CD14-positive monocyte (primary cell): ENCODE measurements at regions not wholly inside any gene's neighbourhood (a gene's known extent, or its start where the extent isn't known, plus 50 kb on each side); places are given as distances from the start of the nearest gene placed in this dataset.

ENCODE experiments used
- DNase-seq, 3 donors: peaks; one replicate each; pipeline ENCODE4 v3.0.0-alpha.2; 2011 to 2022
- H2AFZ ChIP-seq: 2 replicates; pipeline ENCODE4 v1.6.0; 2012; ENCODE audit warnings: mild to moderate bottlenecking, low read depth, low read length, inconsistent platforms; ENCODE audit not compliant: insufficient read depth, poor library complexity, severe bottlenecking
- H3K27ac ChIP-seq, 2 donors: 1 replicate in 1 of 2; 2 replicates in 1 of 2; pipeline ENCODE4 v1.5.1; 2012 to 2013; ENCODE audit warnings: low read length in 2 of 2, control low read depth in 1 of 2, inconsistent platforms in 1 of 2, low read depth in 1 of 2, mild to moderate bottlenecking in 1 of 2
- H3K27me3 ChIP-seq, 2 donors: one replicate each; pipeline versions ENCODE4 v1.6.0 to v1.6.1; 2011 to 2013; ENCODE audit warnings: low read length in 2 of 2; ENCODE audit not compliant: control insufficient read depth in 2 of 2, insufficient read depth in 2 of 2
- H3K36me3 ChIP-seq, 2 donors: replicated peaks in 1 of 2; 1 replicate in 1 of 2; 2 replicates in 1 of 2; pipeline versions ENCODE4 v1.5.1 to v1.6.1; 2012 to 2013; ENCODE audit warnings: low read length in 2 of 2, control low read depth in 1 of 2, inconsistent platforms in 1 of 2, mild to moderate bottlenecking in 1 of 2; ENCODE audit not compliant: insufficient read depth in 2 of 2, control insufficient read depth in 1 of 2
- H3K4me1 ChIP-seq, 2 donors: 1 replicate in 1 of 2; 2 replicates in 1 of 2; pipeline versions ENCODE4 v1.5.1 to v1.6.1; 2012 to 2013; ENCODE audit warnings: low read length in 2 of 2, control low read depth in 1 of 2, inconsistent platforms in 1 of 2, mild to moderate bottlenecking in 1 of 2, moderate library complexity in 1 of 2; ENCODE audit not compliant: insufficient read depth in 2 of 2, control insufficient read depth in 1 of 2
- H3K4me2 ChIP-seq: replicated peaks from 2 replicates; pipeline ENCODE3; 2012; ENCODE audit warnings: low read length, moderate library complexity, mild to moderate bottlenecking; ENCODE audit not compliant: poor library complexity, severe bottlenecking; ENCODE audit errors: extremely low read depth
- H3K4me3 ChIP-seq, 3 experiments: fragments of 200-600 bp in 1 of 3; sonication (generic) in 1 of 3; replicated peaks in 1 of 3; 1 replicate in 2 of 3; 2 replicates in 1 of 3; pipeline ENCODE4 v1.5.1; 2011 to 2013; ENCODE audit warnings: low read length in 3 of 3, mild to moderate bottlenecking in 3 of 3, control low read depth in 2 of 3, low read depth in 2 of 3, inconsistent platforms in 1 of 3, moderate library complexity in 1 of 3
- H3K79me2 ChIP-seq: 2 replicates; pipeline ENCODE4 v1.6.0; 2012; ENCODE audit warnings: mild to moderate bottlenecking, control low read depth, inconsistent platforms, low read length, moderate library complexity; ENCODE audit not compliant: insufficient read depth
- H3K9ac ChIP-seq: 2 replicates; pipeline ENCODE4 v1.6.0; 2017; ENCODE audit warnings: low read length, mild to moderate bottlenecking; ENCODE audit not compliant: insufficient read depth, poor library complexity, severe bottlenecking
- H3K9me3 ChIP-seq, 2 donors: replicated peaks in 1 of 2; 1 replicate in 1 of 2; 2 replicates in 1 of 2; pipeline versions ENCODE4 v1.5.1 to v1.6.1; 2012 to 2013; ENCODE audit warnings: low read length in 2 of 2, control low read depth in 1 of 2; ENCODE audit not compliant: control insufficient read depth in 1 of 2, insufficient read depth in 1 of 2
- H4K20me1 ChIP-seq: 2 replicates; pipeline ENCODE4 v1.6.0; 2012; ENCODE audit warnings: mild to moderate bottlenecking, low read length, control low read depth, moderate library complexity; ENCODE audit not compliant: insufficient read depth
- H3K27ac Mint-ChIP-seq, 7 donors: one replicate each; pipeline ENCODE4 v1.8.0; 2020; ENCODE audit warnings: mild to moderate bottlenecking in 7 of 7, mixed read lengths in 7 of 7, moderate library complexity in 6 of 7, inconsistent platforms in 2 of 7
- H3K27me3 Mint-ChIP-seq, 3 donors: one replicate each; pipeline ENCODE4 v1.8.0; 2021 to 2022; ENCODE audit warnings: low read depth in 3 of 3, mild to moderate bottlenecking in 3 of 3, mixed read lengths in 3 of 3, moderate library complexity in 3 of 3, inconsistent platforms in 1 of 3
- H3K36me3 Mint-ChIP-seq, 2 donors: one replicate each; pipeline ENCODE4 v1.8.0; 2020; ENCODE audit warnings: mixed read lengths in 2 of 2, inconsistent platforms in 1 of 2, mild to moderate bottlenecking in 1 of 2
- H3K4me1 Mint-ChIP-seq: one replicate; pipeline ENCODE4 v1.8.0; 2020; ENCODE audit warnings: mild to moderate bottlenecking, mixed read lengths
- H3K4me3 Mint-ChIP-seq, 2 donors: one replicate each; pipeline ENCODE4 v1.8.0; 2020; ENCODE audit warnings: mild to moderate bottlenecking in 2 of 2, mixed read lengths in 2 of 2, moderate library complexity in 1 of 2
- H3K9me3 Mint-ChIP-seq, 7 donors: one replicate each; pipeline ENCODE4 v1.8.0; 2020 to 2022; ENCODE audit warnings: mixed read lengths in 7 of 7, mild to moderate bottlenecking in 6 of 7, moderate library complexity in 6 of 7, inconsistent platforms in 2 of 7
- WGBS: methylation state at CpG from one replicate; pipeline ENCODE4 v1.1.5; 2013; ENCODE audit warnings: missing lambda C conversion rate; ENCODE audit not compliant: insufficient coverage; 5-methylcytosine and 5-hydroxymethylcytosine counted together
- intact Hi-C, 2 donors: fragments of 100-400 bp; cut with micrococcal nuclease; formaldehyde crosslinking; loops; one replicate each; pipeline versions ENCODE4 v1.15.0 to v1.15.1; 2023
- TF ChIP-seq, protein P1 (sequence below): fragments of 200-600 bp; IDR thresholded peaks from one replicate; pipeline ENCODE4 v1.8.0; 2022; ENCODE audit warnings: antibody characterized with exemption, mild to moderate bottlenecking

- H3K27me3 ChIP-seq = no peaks in the 10 kb centered on the region
- H3K79me2 ChIP-seq = no peaks in the 10 kb centered on the region
- H3K9ac ChIP-seq = no peak overlapping the region
- no peaks in the 10 kb centered on the region for H3K36me3 Mint-ChIP-seq
- no peak overlapping the region for H3K4me3 Mint-ChIP-seq
- no peak overlapping the region for H3K27ac ChIP-seq
- peaks cover 2 to 12% (median 8%) of the 10 kb centered on the region in 7 donors for H3K9me3 Mint-ChIP-seq
- intact Hi-C loops = no loop called here
- no peaks in the 10 kb centered on the region for H3K4me1 ChIP-seq
- H3K9me3 ChIP-seq = no peaks in the 10 kb centered on the region
- WGBS = 50% methylated on average over 2 of the region's 4 CpGs
- H4K20me1 ChIP-seq = no peaks in the 10 kb centered on the region
- H3K4me2 ChIP-seq = no peak overlapping the region
- TF ChIP-seq, protein P1, sequence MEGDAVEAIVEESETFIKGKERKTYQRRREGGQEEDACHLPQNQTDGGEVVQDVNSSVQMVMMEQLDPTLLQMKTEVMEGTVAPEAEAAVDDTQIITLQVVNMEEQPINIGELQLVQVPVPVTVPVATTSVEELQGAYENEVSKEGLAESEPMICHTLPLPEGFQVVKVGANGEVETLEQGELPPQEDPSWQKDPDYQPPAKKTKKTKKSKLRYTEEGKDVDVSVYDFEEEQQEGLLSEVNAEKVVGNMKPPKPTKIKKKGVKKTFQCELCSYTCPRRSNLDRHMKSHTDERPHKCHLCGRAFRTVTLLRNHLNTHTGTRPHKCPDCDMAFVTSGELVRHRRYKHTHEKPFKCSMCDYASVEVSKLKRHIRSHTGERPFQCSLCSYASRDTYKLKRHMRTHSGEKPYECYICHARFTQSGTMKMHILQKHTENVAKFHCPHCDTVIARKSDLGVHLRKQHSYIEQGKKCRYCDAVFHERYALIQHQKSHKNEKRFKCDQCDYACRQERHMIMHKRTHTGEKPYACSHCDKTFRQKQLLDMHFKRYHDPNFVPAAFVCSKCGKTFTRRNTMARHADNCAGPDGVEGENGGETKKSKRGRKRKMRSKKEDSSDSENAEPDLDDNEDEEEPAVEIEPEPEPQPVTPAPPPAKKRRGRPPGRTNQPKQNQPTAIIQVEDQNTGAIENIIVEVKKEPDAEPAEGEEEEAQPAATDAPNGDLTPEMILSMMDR = no peak
- H2AFZ ChIP-seq = no peak overlapping the region
- H3K4me1 Mint-ChIP-seq = no peaks in the 10 kb centered on the region
- H3K27me3 Mint-ChIP-seq = peaks cover 0 to 2% (median 0%) of the 10 kb centered on the region in 3 donors
- no peak overlapping the region for H3K4me3 ChIP-seq
- DNase-seq = no peak
- H3K27ac Mint-ChIP-seq = no peak overlapping the region
- no peaks in the 10 kb centered on the region for H3K36me3 ChIP-seq
These were observed 172.4 kb upstream of the MKI67 start for GRCh38 chr10:128298587-128298986.

GRCh38 chr10:128300290-128300824 lies 174.1 kb upstream of the MKI67 start:
- intact Hi-C loops = no loop called here
- peaks cover 7 to 16% (median 10%) of the 10 kb centered on the region in 7 donors for H3K9me3 Mint-ChIP-seq
- Histone ChIP-seq H3K36me3 (no peaks in the 10 kb centered on the region), H3K9me3 (no peaks in the 10 kb centered on the region), H3K27me3 (no peaks in the 10 kb centered on the region), H3K4me2 (no peak overlapping the region), H3K27ac (no peak overlapping the region), H2AFZ (no peak overlapping the region), H3K4me1 (no peaks in the 10 kb centered on the region), H4K20me1 (no peaks in the 10 kb centered on the region), H3K79me2 (no peaks in the 10 kb centered on the region), H3K4me3 (no peak overlapping the region), H3K9ac (no peak overlapping the region)
- no peak overlapping the region for H3K4me3 Mint-ChIP-seq
- 95% methylated on average over 13 of the region's 13 CpGs for WGBS
- no peak for DNase-seq
- H3K27me3 Mint-ChIP-seq = peaks cover 0 to 2% (median 2%) of the 10 kb centered on the region in 3 donors
- no peak overlapping the region for H3K27ac Mint-ChIP-seq
- no peaks in the 10 kb centered on the region for H3K36me3 Mint-ChIP-seq
- TF ChIP-seq, protein P1 = no peak
- no peaks in the 10 kb centered on the region for H3K4me1 Mint-ChIP-seq
